GM18520 (cell line): ENCODE measurements at regions not wholly inside any gene's neighbourhood (a gene's known extent, or its start where the extent isn't known, plus 50 kb on each side); places are given as distances from the start of the nearest gene placed in this dataset.
"Not testable (repeated sequence)": the region's sequence is repeated elsewhere in the genome, so short reads cannot be mapped to it uniquely, and the experiment has no call there.

Source experiments
- ATAC-seq: cut with Tn5 transposase; IDR thresholded peaks from one replicate; pipeline ENCODE4 v1.9.1; 2021; ENCODE audit not compliant: unreplicated experiment

DNA sequence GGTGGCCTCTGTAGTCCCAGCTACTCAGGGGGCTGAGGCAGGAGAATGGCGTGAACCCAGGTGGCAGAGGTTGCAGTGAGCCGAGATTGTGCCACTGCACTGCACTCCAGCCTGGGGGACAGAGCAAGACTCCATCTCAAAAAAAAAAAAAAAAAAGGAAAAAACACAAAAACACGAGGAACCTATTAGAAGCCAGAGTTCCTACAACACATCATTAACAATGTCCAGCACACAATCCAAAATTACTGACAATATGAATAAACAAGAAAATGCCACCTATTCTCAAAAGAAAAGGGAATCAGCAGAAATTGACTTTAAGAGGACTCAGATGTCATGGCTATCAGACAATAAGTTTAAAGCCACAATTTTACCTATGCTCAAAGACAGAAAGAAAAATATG is 57.3 kb upstream of the HS3ST3A1 start:
- not testable (repeated sequence) for ATAC-seq

GRCh38 chr17:13665872-13666635 is 64.3 kb upstream of the HS3ST3A1 start:
- no peak for ATAC-seq

- ATAC-seq, result no peak
Observed at GRCh38 chr17:13671341-13671740, 69.6 kb upstream of the HS3ST3A1 start.

GRCh38 chr17:13671771-13672170 is 70.0 kb upstream of the HS3ST3A1 start:
- ATAC-seq, result no peak

GRCh38 chr17:13678361-13678760 is 76.6 kb upstream of the HS3ST3A1 start:
- no peak for ATAC-seq

DNA sequence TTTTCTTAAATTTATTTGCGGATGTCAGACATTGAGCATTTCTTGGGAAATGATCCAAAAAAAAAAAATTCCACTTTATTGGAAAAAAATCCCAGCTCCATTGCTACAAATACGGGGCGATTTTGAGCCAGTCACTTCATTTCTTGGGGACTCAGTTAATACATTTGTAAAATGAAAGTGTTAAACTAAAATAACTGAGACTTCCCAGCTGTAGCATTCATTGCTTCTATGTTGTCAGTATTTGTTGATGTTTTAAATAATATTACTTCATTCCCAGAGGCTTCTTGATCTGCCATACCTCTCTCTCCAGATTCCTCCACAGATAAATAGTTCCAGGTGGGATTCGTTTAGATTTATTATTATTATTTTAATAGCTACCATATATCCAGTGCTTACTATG is 77.1 kb upstream of the HS3ST3A1 start:
- ATAC-seq, result no peak

DNA sequence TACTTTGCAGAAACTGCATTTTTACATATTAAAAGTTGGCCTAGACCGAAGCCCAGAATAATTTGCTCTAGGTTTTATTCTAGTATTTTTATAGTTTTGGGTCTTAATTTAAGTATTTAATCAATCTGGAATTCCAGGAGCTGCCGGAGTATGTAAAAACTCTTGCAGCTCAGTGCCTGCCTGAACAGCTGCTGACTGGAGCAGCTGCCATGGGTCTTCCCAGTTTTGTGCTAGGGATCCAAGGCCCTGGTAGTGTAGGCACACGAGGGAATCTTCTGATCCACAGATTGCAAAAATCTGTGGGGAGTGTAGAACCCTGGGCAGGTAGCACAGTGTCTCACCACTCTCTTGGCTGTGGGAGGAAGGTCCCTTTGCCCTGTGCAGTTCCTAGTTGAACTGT is 87.0 kb upstream of the HS3ST3A1 start:
- ATAC-seq, result no peak

DNA sequence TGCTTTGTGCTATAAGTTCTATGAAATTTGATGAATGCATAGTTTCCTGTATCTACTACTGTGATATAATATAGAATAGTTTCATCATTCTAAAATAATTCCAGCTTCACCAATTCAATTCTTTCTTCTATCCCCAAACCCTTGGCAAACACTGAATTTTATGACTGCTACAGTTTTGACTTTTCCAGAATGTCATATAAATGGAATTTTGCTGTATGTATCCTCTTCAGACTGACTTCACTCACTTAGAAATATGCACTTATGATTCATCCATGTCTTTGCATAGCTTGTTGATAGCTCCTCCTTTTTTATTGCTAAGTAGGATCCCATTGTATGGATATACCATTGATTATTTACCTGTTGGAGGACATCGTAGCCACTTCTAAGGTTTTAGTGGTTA is 89.1 kb upstream of the HS3ST3A1 start:
- ATAC-seq, result no peak

DNA sequence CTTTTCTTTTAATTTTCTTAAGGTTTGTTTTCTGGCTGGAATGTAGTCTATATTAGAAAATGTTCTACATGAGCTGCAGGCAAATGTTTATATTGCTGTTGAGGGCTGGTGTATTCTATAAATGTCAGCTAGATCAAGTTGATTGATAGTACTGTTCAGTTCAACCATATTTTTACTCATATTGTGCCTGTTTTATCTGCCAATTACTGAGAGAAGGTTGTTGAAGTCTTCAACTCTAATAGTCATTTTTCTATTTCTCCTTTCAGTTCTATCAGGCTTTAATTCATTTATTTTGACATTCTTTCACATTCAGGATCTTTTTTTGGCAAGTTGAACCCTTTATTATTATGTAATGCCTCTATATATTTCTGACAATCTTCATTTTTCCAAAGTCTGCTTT is 93.2 kb upstream of the HS3ST3A1 start:
- ATAC-seq, result no peak

DNA sequence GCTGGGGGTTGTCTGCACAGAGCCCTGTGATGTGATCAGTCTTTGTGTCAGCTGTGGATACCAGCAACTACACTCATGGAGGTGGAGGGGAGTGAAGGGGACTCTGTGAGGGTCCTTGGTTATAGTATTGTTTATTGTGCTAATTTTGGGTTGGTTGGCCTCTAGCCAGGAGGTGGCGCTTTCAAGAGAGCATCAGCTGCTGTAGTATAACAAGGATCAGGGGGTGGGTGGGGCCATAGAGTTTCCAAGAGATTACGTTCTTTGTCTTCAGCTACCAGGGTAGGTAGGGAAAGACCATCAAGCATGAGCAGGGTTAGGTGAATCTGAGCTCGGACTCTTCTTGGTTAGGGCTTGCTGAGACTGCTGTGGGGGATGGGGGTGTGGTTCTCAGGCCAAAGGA is 97.1 kb upstream of the HS3ST3A1 start:
- no peak for ATAC-seq

- ATAC-seq, result no peak
Observed at GRCh38 chr17:13699261-13699660, 97.5 kb upstream of the HS3ST3A1 start.

GRCh38 chr17:13702266-13702665 is 100.5 kb upstream of the HS3ST3A1 start:
- ATAC-seq, result no peak

GRCh38 chr17:13704333-13704732 is 102.6 kb upstream of the HS3ST3A1 start:
- ATAC-seq, result no peak

DNA sequence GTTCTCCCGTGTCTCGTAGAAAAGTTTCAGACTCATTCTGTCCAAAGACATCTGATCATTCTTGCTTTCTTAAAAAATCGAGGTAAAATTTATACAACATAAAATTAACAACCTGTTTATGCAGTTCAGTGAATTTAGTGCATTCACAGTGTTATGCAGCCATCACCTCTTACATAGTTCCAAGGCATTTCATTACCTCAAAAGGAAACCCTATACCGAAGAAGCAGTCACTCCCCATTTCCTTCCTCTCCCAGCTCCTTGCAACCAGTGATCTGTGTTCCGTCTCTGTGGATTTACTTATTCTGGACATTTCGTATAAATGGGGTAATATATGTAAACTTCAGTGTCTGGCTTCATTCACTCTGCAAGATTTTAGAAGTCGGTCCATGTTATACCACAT is 103.5 kb upstream of the HS3ST3A1 start:
- ATAC-seq, result no peak

DNA sequence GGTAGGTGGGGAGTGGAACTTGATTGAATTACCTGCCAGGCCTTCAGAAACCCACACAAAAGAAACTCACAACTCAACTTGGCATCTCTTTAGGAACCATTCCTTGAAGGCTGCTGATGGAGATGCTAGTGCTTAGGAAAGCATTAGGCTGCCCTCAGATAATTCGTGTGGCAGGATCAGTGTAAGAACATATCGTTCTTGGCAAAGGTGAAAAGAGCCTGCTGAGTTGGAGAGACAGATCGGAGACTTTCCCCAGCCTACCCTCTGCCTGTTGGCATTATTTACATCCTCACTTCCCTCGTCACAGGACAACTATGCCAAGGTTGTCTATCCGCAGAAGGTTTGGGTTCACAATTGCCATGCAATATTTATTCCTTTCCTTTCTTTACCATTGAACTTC is 120.0 kb upstream of the HS3ST3A1 start:
- ATAC-seq, result no peak

GRCh38 chr17:13725288-13725990 is 123.7 kb upstream of the HS3ST3A1 start:
- no peak for ATAC-seq

- ATAC-seq, result no peak
Observed at GRCh38 chr17:13727441-13728171, 125.9 kb upstream of the HS3ST3A1 start.

DNA sequence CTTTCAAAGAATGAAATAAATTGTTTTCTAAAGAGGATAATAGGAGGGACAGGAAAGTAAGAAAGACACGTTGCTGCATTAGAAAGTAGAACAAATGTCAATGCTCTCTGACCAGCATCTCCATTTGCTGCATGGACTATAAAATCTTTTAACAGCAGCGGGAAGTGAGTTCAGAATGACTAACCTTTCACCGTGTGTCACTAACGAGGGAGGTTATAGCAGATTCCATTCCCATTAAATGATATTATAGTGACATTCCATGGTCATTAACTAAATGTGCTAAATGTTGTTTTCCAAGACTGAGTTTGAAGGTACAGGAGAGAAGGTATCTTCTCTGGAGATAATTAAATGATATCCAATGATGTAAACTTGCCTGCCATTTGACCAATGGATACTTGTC is 127.1 kb upstream of the HS3ST3A1 start:
- no peak for ATAC-seq

- no peak for ATAC-seq
Observed at GRCh38 chr17:13729466-13730134, 127.9 kb upstream of the HS3ST3A1 start.

- ATAC-seq, result no peak
Observed at GRCh38 chr17:13734880-13735279, 133.2 kb upstream of the HS3ST3A1 start.

- no peak for ATAC-seq
Observed at GRCh38 chr17:13735444-13735843, 133.7 kb upstream of the HS3ST3A1 start.
